Epithelial cell of proximal tubule (primary cell): ENCODE measurements at regions not wholly inside any gene's neighbourhood (a gene's known extent, or its start where the extent isn't known, plus 50 kb on each side); places are given as distances from the start of the nearest gene placed in this dataset.

Experiments used
- DNase-seq: peaks from one replicate; pipeline ENCODE4 v3.0.0-alpha.2; 2011; ENCODE audit warnings: low read depth
- H3K4me3 ChIP-seq: 2 replicates; pipeline ENCODE4 v1.5.1; 2011; ENCODE audit warnings: low read depth, mild to moderate bottlenecking, low read length
- CTCF ChIP-seq: conservative IDR thresholded peaks from 2 replicates; pipeline ENCODE4 v1.5.1; 2012; ENCODE audit warnings: low read depth, mild to moderate bottlenecking, low read length

DNA sequence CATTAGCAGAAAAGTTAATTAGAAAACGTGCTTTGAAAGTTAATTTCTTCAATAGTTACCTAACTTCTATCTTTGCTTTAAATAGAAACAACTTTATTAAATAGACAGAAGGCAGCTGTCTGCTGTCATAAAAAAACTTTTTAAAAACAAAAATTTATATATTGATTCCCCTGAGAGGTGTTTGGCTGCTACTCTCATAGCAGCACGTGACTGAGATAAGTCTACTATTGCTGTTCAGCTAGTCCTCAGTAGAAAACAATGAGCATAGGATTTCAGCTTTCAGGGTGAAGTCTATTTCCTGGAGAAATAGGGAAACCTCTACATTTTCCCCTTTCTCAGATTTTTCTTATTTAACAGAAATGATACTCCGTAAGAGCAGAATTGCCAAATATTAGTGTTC, 135.0 kb upstream of the FBN2 start:
- TF ChIP-seq CTCF: no peak
- DNase-seq: no peak
- no peak overlapping the region for H3K4me3 ChIP-seq

GRCh38 chr5:128673411-128673957, 135.4 kb upstream of the FBN2 start:
- no peak for TF ChIP-seq CTCF

DNA sequence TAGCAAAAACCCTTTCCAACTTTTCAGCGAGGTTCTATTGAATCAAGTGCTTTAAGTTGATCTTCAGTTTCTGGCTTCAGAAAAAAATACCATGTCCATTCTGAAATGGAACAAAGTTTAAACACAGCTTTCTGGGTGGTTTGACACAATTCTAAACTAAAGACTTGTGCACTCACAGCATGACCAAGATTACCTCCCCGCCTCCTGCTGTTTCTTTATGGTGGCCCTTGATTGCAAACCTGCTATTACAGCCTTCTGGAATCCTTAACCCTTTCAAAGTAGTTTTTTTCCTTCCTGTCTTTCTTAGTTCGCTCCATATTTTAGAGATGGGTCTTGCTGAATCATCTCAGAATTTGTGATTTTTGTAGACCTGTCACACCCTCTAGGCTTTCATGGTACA, 135.9 kb upstream of the FBN2 start:
- no peak for DNase-seq
- no peak for TF ChIP-seq CTCF
- H3K4me3 ChIP-seq: no peak overlapping the region

More at GRCh38 chr5:128673411-128673957, 135.4 kb upstream of the FBN2 start:
- DNase-seq: no peak
- H3K4me3 ChIP-seq: no peak overlapping the region

GRCh38 chr5:128674837-128675446, 136.9 kb upstream of the FBN2 start:
- no peak overlapping the region for H3K4me3 ChIP-seq
- no peak for DNase-seq
- TF ChIP-seq CTCF: peak; percentile 90

DNA sequence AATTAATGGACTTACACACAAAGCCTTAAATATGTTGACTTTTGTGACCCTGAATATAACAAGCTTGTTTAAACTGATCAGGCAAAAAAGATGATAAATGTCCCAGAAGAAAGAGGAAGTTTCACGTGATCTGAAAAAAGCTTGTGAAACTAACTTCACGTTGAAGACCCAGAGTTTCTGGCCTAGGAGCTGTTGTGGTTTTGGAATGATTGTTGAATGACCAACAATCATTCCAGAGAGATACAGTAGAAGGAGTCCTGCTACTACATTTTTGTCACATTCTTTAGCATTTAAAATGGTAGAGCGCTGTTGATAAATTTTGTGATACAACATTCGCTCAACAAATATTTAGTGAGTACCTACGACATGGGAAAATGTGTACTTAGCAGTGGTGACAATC, 143.1 kb upstream of the FBN2 start:
- no peak for TF ChIP-seq CTCF
- DNase-seq: no peak
- no peak overlapping the region for H3K4me3 ChIP-seq

GRCh38 chr5:128681764-128682592, 143.9 kb upstream of the FBN2 start:
- no peak overlapping the region for H3K4me3 ChIP-seq
- TF ChIP-seq CTCF: no peak
- DNase-seq: no peak
